HG02678 (cell line): ENCODE measurements at regions not wholly inside any gene's neighbourhood (a gene's known extent, or its start where the extent isn't known, plus 50 kb on each side); places are given as distances from the start of the nearest gene placed in this dataset.

Experiments used
- ATAC-seq: cut with Tn5 transposase; IDR thresholded peaks from one replicate; pipeline ENCODE4 v1.9.1; 2021; ENCODE audit warnings: mild to moderate bottlenecking, moderate library complexity; ENCODE audit not compliant: unreplicated experiment

- ATAC-seq = no peak
Observed at GRCh38 chr22:49100773-49101172, 726.9 kb downstream of the BRD1 start.

DNA sequence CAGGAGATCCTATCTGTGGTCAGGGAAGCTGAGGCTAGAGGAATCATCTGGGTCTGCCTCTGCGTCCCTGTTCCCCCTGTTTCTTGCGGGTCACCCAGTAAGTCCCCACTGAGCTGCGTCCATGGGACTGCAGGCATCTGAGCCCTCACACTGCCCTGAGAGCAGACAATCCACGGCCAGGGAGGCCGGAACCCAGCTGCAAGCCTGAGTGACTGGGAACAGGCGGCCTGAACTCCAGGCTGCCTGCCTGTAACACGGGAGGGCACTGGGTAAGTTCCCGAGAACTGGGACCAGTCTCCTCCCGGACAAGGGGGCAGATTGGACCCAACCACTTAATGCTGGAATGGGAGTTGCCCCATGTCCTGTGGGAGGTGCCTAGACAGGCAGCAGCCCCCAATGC, 727.4 kb downstream of the BRD1 start:
- ATAC-seq = no peak

DNA sequence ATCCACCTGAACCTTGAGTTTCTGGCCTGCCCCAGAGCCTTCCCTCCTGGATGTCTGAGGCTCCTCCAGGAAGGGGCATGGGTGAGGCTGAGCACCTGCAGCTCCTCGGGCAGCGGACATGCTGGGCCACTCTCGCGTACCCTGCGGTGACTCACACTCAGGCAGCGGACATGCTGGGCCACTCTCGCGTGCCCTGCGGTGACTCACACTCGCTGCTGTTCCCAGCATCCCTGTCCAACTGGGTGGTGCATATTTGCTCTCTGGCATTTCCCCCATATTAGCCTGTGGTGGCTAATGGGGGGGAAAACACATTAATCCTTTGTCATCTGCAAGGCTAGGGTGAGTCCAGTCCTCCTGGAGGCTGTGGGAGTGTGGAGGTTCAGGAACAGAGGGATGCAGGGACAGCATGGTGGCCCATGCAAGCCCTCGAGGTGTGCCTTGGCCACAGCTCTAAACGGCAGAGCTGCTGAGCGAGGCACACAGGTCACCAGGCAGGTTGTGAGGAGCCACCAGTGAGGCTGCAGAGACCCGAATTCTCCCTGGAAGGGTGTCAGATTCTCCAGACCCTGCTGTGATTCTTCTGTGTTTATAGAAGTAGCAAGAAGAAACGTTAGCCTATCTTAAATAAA, 728.1 kb downstream of the BRD1 start:
- no peak for ATAC-seq

GRCh38 chr22:49099089-49099488, 728.6 kb downstream of the BRD1 start:
- no peak for ATAC-seq

DNA sequence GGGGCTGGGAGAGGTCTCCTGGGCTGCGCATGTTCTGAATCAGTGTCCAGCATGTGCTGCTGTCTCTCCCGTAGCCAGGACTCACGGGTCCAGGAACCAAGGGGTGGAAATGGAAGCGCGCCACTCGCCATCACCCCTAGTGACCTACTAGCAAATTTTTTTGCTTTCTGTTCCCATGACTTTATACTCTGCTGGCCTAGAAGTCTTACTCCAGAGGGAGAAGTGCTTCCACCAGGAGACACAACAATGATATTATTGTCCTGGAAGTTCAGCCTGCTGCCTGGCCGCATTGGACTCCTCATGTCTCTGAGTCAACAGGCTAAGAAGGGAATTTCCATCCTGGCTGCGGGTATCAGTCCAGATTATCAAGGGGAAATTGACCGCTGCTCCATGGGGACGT, 729.7 kb downstream of the BRD1 start:
- ATAC-seq = no peak

DNA sequence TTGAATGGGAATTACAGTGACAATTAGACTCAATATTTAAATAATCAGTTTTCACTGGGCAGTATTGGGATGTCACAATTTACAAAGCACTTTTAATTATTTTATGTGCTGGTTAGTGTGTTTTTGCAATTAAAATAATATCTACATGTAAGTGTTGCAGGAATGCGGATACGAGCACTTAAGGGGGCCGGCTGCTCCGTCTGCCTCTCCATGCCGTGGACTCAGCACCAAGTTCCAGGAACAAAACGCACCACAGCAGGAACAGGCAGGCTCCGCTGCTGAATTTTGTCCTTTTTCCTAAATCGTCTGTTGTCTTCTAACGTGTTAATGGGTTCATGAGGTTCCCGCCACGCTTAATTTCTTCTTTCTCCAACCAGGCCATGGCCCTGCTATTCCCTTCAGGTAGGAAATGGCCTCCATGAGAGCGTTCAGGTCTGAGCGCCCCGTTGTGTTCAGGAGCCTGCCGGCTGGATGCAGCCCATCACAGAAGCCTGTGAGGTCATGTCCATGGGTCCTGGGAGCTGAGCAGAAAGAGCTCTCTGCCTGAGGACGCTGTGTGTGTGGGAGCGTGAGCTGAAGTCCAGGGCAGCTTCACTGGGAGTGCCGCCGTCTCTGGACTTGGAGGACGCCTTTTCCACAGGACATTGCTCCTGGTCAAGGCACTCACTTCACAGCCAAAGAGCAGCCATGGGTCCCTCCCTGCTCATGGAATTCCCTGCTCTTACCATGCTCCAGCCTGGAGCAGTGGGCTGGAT, 730.3 kb downstream of the BRD1 start:
- ATAC-seq = no peak

DNA sequence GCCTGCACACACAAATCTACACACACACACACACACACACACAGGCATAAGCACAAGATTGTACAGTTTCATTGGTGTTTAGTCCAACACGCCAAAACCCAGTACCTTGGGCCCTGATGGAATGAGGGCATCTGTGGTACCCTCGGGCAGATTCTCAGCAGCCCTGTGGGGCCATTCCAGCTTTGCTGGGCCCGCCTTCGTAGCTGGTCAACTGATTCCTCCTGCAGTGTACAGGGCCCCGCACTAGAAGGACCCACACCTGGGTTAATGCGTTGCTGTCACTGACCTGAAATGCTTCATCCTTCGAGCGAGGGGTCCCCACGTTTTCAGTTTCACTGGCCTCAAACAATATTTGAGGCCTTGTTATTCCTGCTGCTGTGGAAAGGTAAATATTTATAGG, 731.2 kb downstream of the BRD1 start:
- no peak for ATAC-seq

GRCh38 chr22:49095366-49095765, 732.3 kb downstream of the BRD1 start:
- no peak for ATAC-seq

GRCh38 chr22:49094858-49095257, 732.8 kb downstream of the BRD1 start:
- no peak for ATAC-seq

- no peak for ATAC-seq
Observed at GRCh38 chr22:49094151-49094550, 733.5 kb downstream of the BRD1 start.

GRCh38 chr22:49093192-49093880, 734.3 kb downstream of the BRD1 start:
- ATAC-seq = no peak

- no peak for ATAC-seq
Observed at GRCh38 chr22:49092716-49093115, 735.0 kb downstream of the BRD1 start.

GRCh38 chr22:49091917-49092545, 735.6 kb downstream of the BRD1 start:
- no peak for ATAC-seq

DNA sequence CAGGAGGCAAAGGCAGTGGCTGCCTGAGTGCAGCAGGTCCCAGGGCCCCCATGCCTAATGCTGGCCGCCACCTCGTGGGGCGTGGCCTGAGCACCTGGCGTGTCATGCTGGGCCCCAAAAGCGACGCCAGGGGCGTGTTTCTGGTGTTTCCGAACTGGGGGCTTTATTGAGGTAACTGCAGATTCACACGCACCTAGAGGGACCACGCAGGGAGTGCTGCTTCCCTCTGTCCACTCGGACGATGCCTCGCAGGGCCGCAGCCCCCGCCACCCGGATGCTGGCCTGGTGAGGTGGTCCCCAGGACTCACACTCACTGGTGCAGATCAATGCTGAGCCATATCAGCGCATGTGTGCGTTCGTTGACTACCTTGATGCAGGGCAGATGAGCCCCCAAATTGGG, 736.2 kb downstream of the BRD1 start:
- no peak for ATAC-seq

DNA sequence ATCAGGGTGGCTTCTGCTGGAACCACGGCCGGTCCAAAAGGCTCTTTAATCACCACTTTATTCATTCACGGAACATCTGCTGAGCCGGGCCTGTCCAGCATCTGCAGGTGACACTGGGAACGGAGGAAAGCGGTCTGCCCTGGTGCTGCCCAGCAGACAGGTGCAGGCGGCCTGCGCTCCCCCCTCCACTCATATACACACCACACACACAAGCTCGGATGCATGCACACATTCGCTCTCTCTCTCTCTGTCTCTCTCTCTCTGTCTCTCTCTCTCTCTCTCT, 736.9 kb downstream of the BRD1 start:
- no peak for ATAC-seq

DNA sequence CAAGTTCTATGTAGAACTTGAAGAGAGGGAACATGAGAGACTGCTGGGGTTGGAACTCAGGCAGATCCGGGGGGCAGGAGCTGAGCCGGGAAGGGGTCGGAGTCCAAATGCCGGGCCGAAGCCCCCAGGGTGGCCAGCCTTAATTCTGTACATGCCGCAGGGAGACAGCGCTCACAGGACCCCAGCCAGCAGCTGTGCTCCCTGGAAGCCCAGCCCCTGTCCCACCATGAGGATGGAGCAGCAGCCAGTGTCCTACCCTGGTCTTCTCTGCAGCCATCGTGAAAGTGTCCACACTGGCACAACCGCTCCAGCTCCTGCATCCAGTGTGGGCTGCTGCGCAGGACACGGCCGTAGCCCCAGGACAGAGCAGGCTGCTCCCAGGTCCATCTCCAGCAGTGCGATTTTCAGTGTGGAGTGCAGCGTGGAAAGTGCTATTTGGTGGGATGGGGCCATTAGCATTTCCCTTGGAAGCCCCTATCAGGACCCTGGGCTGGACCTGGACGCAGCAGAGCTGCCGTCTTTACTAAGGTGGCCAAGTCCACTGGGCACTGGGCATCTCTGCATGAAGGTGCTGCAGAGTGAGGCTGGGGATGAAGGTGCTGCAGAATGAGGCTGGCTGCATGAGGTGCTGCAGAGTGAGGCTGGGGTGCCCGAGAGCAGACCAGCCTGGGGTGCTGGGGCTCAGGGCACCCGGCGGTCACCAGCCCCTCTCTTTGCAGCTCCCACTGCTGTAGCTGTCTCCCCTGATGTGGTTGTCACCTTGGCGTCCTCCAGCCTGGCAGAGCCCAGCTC, 737.4 kb downstream of the BRD1 start:
- ATAC-seq = no peak

DNA sequence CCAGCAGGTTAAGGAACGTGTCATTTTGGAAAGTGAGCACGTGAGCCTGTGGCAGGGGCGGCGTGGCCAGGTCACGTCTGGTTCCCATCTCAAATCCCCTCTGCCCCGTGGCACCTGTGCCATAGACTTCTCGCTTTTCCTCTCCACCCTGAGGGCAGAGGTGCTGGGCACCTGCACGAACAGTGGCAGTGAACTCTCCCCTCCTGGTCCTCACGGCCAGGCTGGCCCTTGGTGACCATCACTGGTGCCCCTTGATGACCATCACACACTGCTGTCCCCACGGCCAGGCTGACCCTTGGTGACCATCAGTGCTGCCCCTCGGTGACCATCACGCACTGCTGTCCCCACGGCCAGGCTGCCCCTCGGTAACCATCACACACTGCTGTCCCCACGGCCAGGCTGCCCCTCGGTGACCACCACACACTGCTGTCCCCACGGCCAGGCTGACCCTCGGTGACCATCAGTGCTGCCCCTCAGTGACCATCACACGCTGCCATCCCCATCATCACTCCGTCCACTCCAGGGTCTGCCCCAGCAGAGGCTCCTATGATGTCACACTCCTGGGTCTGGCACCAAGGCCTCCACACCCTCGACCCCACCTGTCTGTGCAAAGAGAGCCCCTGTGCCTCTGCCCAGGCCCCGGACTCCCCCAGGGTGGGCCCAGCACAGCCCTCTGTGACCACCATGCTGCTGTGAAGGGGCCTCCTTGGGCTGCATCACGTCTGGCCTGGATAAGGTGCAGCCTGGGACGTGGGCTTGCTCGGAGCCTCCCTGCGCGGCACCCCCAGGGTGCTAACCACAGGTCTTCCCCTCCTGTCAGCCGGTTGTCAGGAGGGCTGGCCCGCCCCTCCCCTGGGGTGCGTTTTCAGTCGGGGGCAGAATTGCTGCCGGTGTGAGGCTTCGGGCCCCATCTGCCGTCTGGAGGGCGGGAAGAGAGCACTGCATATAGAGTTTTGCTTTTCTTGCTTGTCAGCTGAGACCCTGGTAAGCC, 738.6 kb downstream of the BRD1 start:
- no peak for ATAC-seq

- no peak for ATAC-seq
Observed at GRCh38 chr22:49087716-49088601, 739.7 kb downstream of the BRD1 start.

DNA sequence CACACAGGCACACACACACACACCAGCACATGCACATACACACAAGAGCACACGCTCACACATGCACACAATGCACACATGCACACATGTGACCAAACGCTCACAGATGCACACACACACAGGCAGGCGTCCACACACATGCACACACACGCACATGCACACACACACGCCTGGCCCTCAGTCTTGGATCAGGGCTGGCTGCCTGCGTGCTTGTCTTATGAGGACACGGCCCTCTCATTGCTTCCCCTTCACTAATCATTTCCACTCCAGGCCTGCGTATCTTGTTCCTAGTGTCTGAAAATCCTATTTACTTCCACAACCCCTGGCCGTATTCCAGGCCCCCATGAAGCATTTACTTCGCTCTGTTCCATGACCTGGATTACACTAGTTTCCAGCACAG, 740.5 kb downstream of the BRD1 start:
- no peak for ATAC-seq
